Activated CD8-positive, alpha-beta T cell treated with anti-CD3 and anti-CD28 coated beads for 36 hours (primary cell): ENCODE measurements at regions not wholly inside any gene's neighbourhood (a gene's known extent, or its start where the extent isn't known, plus 50 kb on each side); places are given as distances from the start of the nearest gene placed in this dataset.

Experiments used
- ATAC-seq: fragments of 200-7000 bp; cut with Tn5 transposase; one replicate; pipeline ENCODE4 v1.10.0; 2021; ENCODE audit warnings: mild to moderate bottlenecking, moderate library complexity
- CTCF ChIA-PET: fragments of 350-600 bp; sonication (Branson Sonifier 250); formaldehyde crosslinking; loops from one replicate; lab custom pipeline; 2021; ENCODE audit warnings: antibody characterized with exemption; lab: Charles Lee
- POLR2A ChIA-PET: fragments of 350-600 bp; sonication (Branson Sonifier 250); formaldehyde crosslinking; loops from one replicate; lab custom pipeline; 2021; ENCODE audit warnings: antibody characterized with exemption; lab: Charles Lee
- DNase-seq: peaks from one replicate; pipeline ENCODE4 v3.0.0-alpha.2; 2020
- H3K27ac Mint-ChIP-seq: one replicate; pipeline ENCODE4 v1.8.0; 2021; ENCODE audit warnings: mild to moderate bottlenecking, mixed read lengths
- H3K27me3 Mint-ChIP-seq: one replicate; pipeline ENCODE4 v1.8.0; 2021; ENCODE audit warnings: mixed read lengths
- H3K36me3 Mint-ChIP-seq: one replicate; pipeline ENCODE4 v1.8.0; 2021; ENCODE audit warnings: low read depth, mixed read lengths
- H3K4me1 Mint-ChIP-seq: one replicate; pipeline ENCODE4 v1.8.0; 2021; ENCODE audit warnings: low read depth, mixed read lengths
- H3K4me3 Mint-ChIP-seq: one replicate; pipeline ENCODE4 v1.8.0; 2021; ENCODE audit warnings: mild to moderate bottlenecking, moderate library complexity, mixed read lengths
- H3K9me3 Mint-ChIP-seq: one replicate; pipeline ENCODE4 v1.8.0; 2021; ENCODE audit warnings: mixed read lengths
- CTCF ChIP-seq: fragments of 200-600 bp; IDR thresholded peaks from one replicate; pipeline ENCODE4 v1.8.0; 2022; ENCODE audit warnings: antibody characterized with exemption, mild to moderate bottlenecking
- intact Hi-C: fragments of 100-400 bp; cut with micrococcal nuclease; formaldehyde crosslinking; loops from one replicate; pipeline ENCODE4 v1.10.0; 2022

DNA sequence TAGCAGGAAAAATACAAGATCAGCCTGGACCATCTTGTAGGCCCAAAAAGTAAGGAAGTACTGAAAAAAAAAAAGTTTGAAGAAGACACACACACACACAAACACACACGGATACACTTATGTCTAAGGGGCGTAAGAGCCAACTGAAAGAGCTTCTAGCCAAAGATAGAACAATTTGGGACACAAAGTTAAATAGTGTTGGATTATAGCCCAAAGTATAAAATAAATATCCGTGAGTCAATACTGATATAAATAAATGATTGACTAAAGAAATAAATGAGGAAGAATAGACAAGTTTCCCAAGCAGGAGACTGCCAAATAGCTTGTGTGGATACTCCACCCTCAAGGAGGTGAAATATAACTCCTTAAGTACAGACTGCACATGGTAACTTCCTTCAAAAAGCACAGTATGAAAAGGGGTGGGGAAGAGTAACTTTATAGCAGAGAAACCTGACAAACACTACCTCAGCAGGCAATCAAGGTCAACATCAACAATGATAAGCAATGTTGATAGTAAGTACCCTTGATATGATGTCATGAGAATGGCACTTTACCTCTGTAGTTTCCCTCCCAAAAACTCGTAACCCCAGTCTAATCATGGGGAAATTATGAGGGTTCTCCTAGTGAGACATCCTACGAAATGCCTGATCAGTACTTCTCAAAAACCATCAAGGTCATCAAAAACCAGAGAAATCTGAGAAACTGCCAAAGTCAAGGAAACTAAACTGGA is 187.3 kb upstream of the ATP11B start:
- Mint-ChIP-seq H3K9me3 (no peaks in the 10 kb centered on the region), H3K4me1 (no peaks in the 10 kb centered on the region), H3K4me3 (no peak overlapping the region), H3K27ac (no peak overlapping the region), H3K36me3 (no peaks in the 10 kb centered on the region), H3K27me3 (peaks cover 7% of the 10 kb centered on the region)
- ChIA-PET POLR2A (no interaction called here), CTCF (no interaction called here)
- DNase-seq (no peak), ATAC-seq (no peak)
- intact Hi-C loops: no loop called here
- TF ChIP-seq CTCF: no peak

- H3K4me3 Mint-ChIP-seq: no peak overlapping the region
- DNase-seq: no peak
- H3K9me3 Mint-ChIP-seq: no peaks in the 10 kb centered on the region
- H3K27me3 Mint-ChIP-seq: peaks cover 7% of the 10 kb centered on the region
- H3K4me1 Mint-ChIP-seq: no peaks in the 10 kb centered on the region
- ChIA-PET POLR2A (no interaction called here), CTCF (no interaction called here)
- no peak for TF ChIP-seq CTCF
- ATAC-seq: no peak
- H3K27ac Mint-ChIP-seq: no peak overlapping the region
- no peaks in the 10 kb centered on the region for H3K36me3 Mint-ChIP-seq
- intact Hi-C loops: no loop called here
These were observed 186.3 kb upstream of the ATP11B start for GRCh38 chr3:182606905-182607504.

GRCh38 chr3:182608832-182609231 is 184.5 kb upstream of the ATP11B start:
- Mint-ChIP-seq H3K27me3 (peaks cover 10% of the 10 kb centered on the region), H3K27ac (no peak overlapping the region), H3K36me3 (no peaks in the 10 kb centered on the region), H3K4me1 (no peaks in the 10 kb centered on the region), H3K4me3 (no peak overlapping the region), H3K9me3 (no peaks in the 10 kb centered on the region)
- ATAC-seq: no peak
- DNase-seq: no peak
- intact Hi-C loops: no loop called here
- TF ChIP-seq CTCF: no peak
- POLR2A ChIA-PET: no interaction called here
- CTCF ChIA-PET: no interaction called here

DNA sequence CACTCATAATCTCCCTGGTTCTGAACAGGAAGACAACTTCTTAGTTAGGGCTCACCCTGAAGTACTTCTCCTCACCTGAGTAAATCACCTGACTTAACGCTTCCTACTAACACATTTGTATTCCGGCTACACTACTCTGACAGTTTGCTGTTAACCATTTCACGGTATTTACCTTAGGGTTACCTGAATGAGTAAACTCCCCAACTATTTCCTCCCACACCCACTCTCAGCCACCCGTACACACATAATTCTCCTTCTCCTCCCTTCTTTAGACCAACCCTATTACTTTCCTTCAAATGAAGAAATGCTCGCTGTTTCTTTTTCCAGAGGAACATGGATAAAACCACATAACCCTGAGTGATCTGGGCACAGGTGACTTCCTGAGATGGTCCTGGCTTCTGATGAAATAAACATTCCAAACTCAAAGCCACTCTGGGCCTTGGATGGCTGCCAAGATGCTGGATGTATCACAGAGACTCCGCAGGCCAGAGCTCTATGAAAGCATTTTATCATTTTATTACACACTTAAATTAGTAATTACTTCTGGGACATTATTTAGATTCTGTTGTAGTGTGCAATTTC is 183.6 kb upstream of the ATP11B start:
- TF ChIP-seq CTCF: no peak
- H3K9me3 Mint-ChIP-seq: no peaks in the 10 kb centered on the region
- H3K4me3 Mint-ChIP-seq: no peak overlapping the region
- intact Hi-C loops: no loop called here
- no peaks in the 10 kb centered on the region for H3K4me1 Mint-ChIP-seq
- no peaks in the 10 kb centered on the region for H3K36me3 Mint-ChIP-seq
- H3K27me3 Mint-ChIP-seq: peaks cover 10% of the 10 kb centered on the region
- ATAC-seq (no peak), DNase-seq (no peak)
- no peak overlapping the region for H3K27ac Mint-ChIP-seq
- ChIA-PET CTCF (no interaction called here), POLR2A (no interaction called here)

GRCh38 chr3:182612332-182612731 is 181.0 kb upstream of the ATP11B start:
- POLR2A ChIA-PET: no interaction called here
- Mint-ChIP-seq H3K36me3 (no peaks in the 10 kb centered on the region), H3K9me3 (no peaks in the 10 kb centered on the region), H3K27ac (no peak overlapping the region), H3K4me1 (no peaks in the 10 kb centered on the region), H3K4me3 (no peak overlapping the region), H3K27me3 (peaks cover 12% of the 10 kb centered on the region)
- ATAC-seq (no peak), DNase-seq (no peak)
- CTCF ChIA-PET: interaction anchor here (1.0 kb wide), 1 partner anchor 8 kb away, joined by 3 read pairs; no protein-coding TSS in a partner anchor
- TF ChIP-seq CTCF: no peak
- intact Hi-C loops: no loop called here
